B cell (primary cell): ENCODE measurements at regions not wholly inside any gene's neighbourhood (a gene's known extent, or its start where the extent isn't known, plus 50 kb on each side); places are given as distances from the start of the nearest gene placed in this dataset.

Experiments
- EZH2 ChIP-seq: IDR thresholded peaks from 2 replicates; pipeline ENCODE4 v1.6.1; 2012; ENCODE audit warnings: borderline replicate concordance, low read depth, mild to moderate bottlenecking, moderate library complexity, low read length; ENCODE audit not compliant: insufficient read depth, poor library complexity, severe bottlenecking
- TF ChIP-seq, protein P1 (sequence below): fragments of 200-600 bp; IDR thresholded peaks from one replicate; pipeline ENCODE4 v1.8.0; 2022; ENCODE audit warnings: antibody characterized with exemption, mild to moderate bottlenecking

DNA sequence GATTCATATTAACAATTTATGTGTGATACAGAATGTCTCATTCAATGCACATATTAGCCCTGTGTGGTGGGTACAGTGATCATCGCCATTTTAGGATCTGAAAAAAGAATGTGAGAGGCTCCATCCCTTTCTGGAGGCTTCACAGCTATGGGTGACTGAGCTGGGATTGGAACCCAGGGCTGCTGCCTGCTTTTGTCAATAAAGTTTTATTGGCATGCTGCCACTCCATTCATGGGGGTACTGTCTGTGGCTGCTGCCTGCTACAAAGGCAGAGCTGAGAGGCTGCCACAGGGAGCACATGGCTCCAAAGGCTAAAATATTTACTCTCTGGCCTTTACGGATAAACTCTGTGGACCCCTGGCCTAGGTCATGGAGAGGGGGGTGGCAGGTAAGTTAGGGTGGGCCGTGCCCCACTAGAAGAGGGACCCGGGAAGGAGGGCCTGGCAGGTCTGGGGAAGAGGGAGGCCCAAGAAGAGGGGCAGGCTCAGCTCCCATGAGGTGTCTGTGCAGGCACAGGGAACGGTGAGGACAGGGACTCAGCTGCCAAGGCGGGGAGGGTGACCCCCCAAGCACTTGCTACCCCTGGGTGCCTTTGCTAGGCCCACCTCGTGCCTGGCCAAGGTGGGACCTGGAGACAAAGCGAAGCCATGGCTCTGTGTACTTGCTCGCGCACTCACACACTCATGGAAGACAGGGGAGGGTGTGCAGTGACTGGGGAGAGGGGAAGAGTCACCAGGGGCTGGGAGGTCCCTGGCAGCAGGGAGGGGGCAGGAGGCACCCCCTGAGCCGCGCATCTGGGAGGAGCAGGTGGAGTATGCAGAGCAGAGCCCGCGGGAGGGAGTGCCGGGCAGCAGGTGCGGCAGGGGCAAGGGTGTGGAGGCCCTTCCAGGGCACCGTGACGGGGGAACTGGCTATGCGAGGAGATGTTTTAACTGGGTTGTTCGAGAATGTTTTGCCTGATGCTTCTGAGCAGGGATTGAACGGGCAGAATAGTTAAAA is 335.3 kb downstream of the CTTN start:
- no peak for TF ChIP-seq EZH2
- TF ChIP-seq, protein P1, sequence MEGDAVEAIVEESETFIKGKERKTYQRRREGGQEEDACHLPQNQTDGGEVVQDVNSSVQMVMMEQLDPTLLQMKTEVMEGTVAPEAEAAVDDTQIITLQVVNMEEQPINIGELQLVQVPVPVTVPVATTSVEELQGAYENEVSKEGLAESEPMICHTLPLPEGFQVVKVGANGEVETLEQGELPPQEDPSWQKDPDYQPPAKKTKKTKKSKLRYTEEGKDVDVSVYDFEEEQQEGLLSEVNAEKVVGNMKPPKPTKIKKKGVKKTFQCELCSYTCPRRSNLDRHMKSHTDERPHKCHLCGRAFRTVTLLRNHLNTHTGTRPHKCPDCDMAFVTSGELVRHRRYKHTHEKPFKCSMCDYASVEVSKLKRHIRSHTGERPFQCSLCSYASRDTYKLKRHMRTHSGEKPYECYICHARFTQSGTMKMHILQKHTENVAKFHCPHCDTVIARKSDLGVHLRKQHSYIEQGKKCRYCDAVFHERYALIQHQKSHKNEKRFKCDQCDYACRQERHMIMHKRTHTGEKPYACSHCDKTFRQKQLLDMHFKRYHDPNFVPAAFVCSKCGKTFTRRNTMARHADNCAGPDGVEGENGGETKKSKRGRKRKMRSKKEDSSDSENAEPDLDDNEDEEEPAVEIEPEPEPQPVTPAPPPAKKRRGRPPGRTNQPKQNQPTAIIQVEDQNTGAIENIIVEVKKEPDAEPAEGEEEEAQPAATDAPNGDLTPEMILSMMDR: no peak
